GM12878 (cell line): ENCODE measurements at regions not wholly inside any gene's neighbourhood (a gene's known extent, or its start where the extent isn't known, plus 50 kb on each side); places are given as distances from the start of the nearest gene placed in this dataset.

Experiments used
- ATAC-seq: fragments of 200-7000 bp; cut with Tn5 transposase; 3 replicates; pipeline ENCODE4 v1.9.1; 2020; ENCODE audit warnings: mild to moderate bottlenecking, moderate library complexity
- BruUV-seq: library from RNA; stranded (reverse); fragments of 400-500 nt; replicated peaks from 2 replicates; lab custom pipeline; 2021; lab: Mats Ljungman, UMichigan
- CTCF ChIA-PET: fragments of 300-600 bp; sonication (Branson Sonifier 250); formaldehyde crosslinking; extraction: SDS; loops from one replicate; lab custom pipeline; 2021; ENCODE audit warnings: inconsistent platforms; lab: Yijun Ruan, JAX
- POLR2A ChIA-PET: fragments of 350-600 bp; formaldehyde crosslinking; extraction: SDS; loops from one replicate; lab custom pipeline; 2021; ENCODE audit warnings: inconsistent platforms; lab: Charles Lee
- RAD21 ChIA-PET: fragments of 300-600 bp; sonication (Branson Sonifier 250); formaldehyde crosslinking; loops from one replicate; lab custom pipeline; 2023; ENCODE audit warnings: antibody characterized with exemption; ENCODE audit not compliant: unreplicated experiment; lab: Charles Lee
- SMC1A ChIA-PET: fragments of 300-600 bp; sonication (Branson Sonifier 250); formaldehyde crosslinking; loops from one replicate; lab custom pipeline; 2023; ENCODE audit not compliant: unreplicated experiment, uncharacterized antibody; lab: Charles Lee
- DNase-seq: peaks from one replicate; pipeline ENCODE4 v3.0.0-alpha.2; 2011; ENCODE audit warnings: low read depth, low spot score
- FAIRE-seq: peaks from 3 replicates; lab custom pipeline; 2011; peaks lifted over from hg19 to GRCh38; lab: Jason Lieb, UNC
- H2AFZ ChIP-seq: 2 replicates; pipeline ENCODE4 v1.6.0; 2011; ENCODE audit warnings: low read depth, low read length, control low read depth; ENCODE audit not compliant: control insufficient read depth
- H3K27ac ChIP-seq: 2 replicates; pipeline ENCODE4 v1.5.1; 2011; ENCODE audit warnings: control low read depth; ENCODE audit not compliant: control insufficient read depth, insufficient read depth
- H3K27me3 ChIP-seq, 2 experiments: replicated peaks in 1 of 2; 2 replicates each; pipeline versions ENCODE4 v1.6.0 to v1.6.1; 2011; ENCODE audit warnings: low read length in 1 of 2; ENCODE audit not compliant: control insufficient read depth in 2 of 2, insufficient read depth in 2 of 2
- H3K36me3 ChIP-seq, 2 experiments: 2 replicates each; pipeline ENCODE4 v1.5.1; 2011; ENCODE audit warnings: low read length in 1 of 2; ENCODE audit not compliant: control insufficient read depth in 2 of 2, insufficient read depth in 2 of 2
- H3K4me1 ChIP-seq: 2 replicates; pipeline ENCODE4 v1.6.1; 2011; ENCODE audit warnings: mild to moderate bottlenecking, low read length, moderate library complexity, mixed read lengths; ENCODE audit not compliant: control insufficient read depth, insufficient read depth
- H3K4me2 ChIP-seq: 2 replicates; pipeline ENCODE4 v1.6.0; 2011; ENCODE audit warnings: control low read depth; ENCODE audit not compliant: control insufficient read depth, insufficient read depth
- H3K4me3 ChIP-seq: fragments of 200-600 bp; sonication (generic); 2 replicates; pipeline ENCODE4 v1.5.1; 2016
- H3K79me2 ChIP-seq: 2 replicates; pipeline ENCODE4 v1.6.0; 2011; ENCODE audit warnings: low read length; ENCODE audit not compliant: control insufficient read depth, insufficient read depth
- H3K9ac ChIP-seq: 2 replicates; pipeline ENCODE4 v1.8.0; 2011; ENCODE audit warnings: low read length, control low read depth, mixed read lengths; ENCODE audit not compliant: control insufficient read depth, insufficient read depth
- H3K9me3 ChIP-seq: replicated peaks from 3 replicates; pipeline ENCODE4 v1.5.1; 2011; ENCODE audit warnings: mild to moderate bottlenecking, low read length; ENCODE audit not compliant: control insufficient read depth, insufficient read depth
- H4K20me1 ChIP-seq: 2 replicates; pipeline ENCODE4 v1.6.0; 2011; ENCODE audit not compliant: control insufficient read depth, insufficient read depth
- ATF7 ChIP-seq: fragments of 450-650 bp; IDR thresholded peaks from 2 replicates; pipeline ENCODE4 v1.6.1; 2016; ENCODE audit warnings: low read depth, mild to moderate bottlenecking
- CBX5 ChIP-seq: sonication (generic); IDR thresholded peaks from 2 replicates; pipeline ENCODE4 v1.6.1; 2016; ENCODE audit warnings: low read depth, moderate library complexity, mild to moderate bottlenecking, inconsistent platforms
- CEBPB ChIP-seq, 2 experiments: fragments of 150-350 bp in 1 of 2; IDR thresholded peaks; 2 replicates each; pipeline ENCODE4 v1.6.1; 2012 to 2014; ENCODE audit warnings: low read depth in 2 of 2, low read length in 2 of 2, borderline replicate concordance in 1 of 2, inconsistent platforms in 1 of 2
- CREB1 ChIP-seq: IDR thresholded peaks from 2 replicates; pipeline ENCODE4 v1.6.1; 2012; ENCODE audit warnings: low read depth, mild to moderate bottlenecking, inconsistent platforms
- GABPA ChIP-seq: IDR thresholded peaks from 2 replicates; pipeline ENCODE4 v1.6.1; 2014; ENCODE audit warnings: antibody characterized with exemption, low read depth, mild to moderate bottlenecking, inconsistent platforms
- GATAD2B ChIP-seq: fragments of 450-650 bp; conservative IDR thresholded peaks from 2 replicates; pipeline ENCODE4 v1.6.1; 2017; ENCODE audit warnings: low read depth, mild to moderate bottlenecking, moderate library complexity
- HCFC1 ChIP-seq: fragments of 150-350 bp; IDR thresholded peaks from 2 replicates; pipeline ENCODE4 v1.6.1; 2014; ENCODE audit warnings: low read length
- HDAC6 ChIP-seq: fragments of 200-600 bp; sonication (generic); IDR thresholded peaks from one replicate; pipeline ENCODE4 v1.8.0; 2017; ENCODE audit warnings: antibody characterized with exemption; ENCODE audit not compliant: unreplicated experiment
- MYB ChIP-seq: fragments of 150-350 bp; IDR thresholded peaks from 2 replicates; pipeline ENCODE4 v1.6.1; 2014; ENCODE audit warnings: mild to moderate bottlenecking, low read depth, low read length, borderline replicate concordance
- NFXL1 ChIP-seq: fragments of 450-650 bp; IDR thresholded peaks from 2 replicates; pipeline ENCODE4 v1.6.1; 2017; ENCODE audit warnings: antibody characterized with exemption, mild to moderate bottlenecking, borderline replicate concordance
- NRF1 ChIP-seq: conservative IDR thresholded peaks from 2 replicates; pipeline ENCODE4 v1.6.1; 2011; ENCODE audit warnings: mild to moderate bottlenecking, low read depth, low read length, improper control_type of control experiment
- POLR2A ChIP-seq: IDR thresholded peaks from 2 replicates; pipeline ENCODE4 v1.6.1; 2011; ENCODE audit warnings: low read depth, mild to moderate bottlenecking, low read length
- RUNX3 ChIP-seq: IDR thresholded peaks from 2 replicates; pipeline ENCODE4 v1.6.1; 2012; ENCODE audit warnings: low read length, inconsistent platforms
- SRF ChIP-seq, 2 experiments: IDR thresholded peaks; 2 replicates each; pipeline ENCODE4 v1.6.1; 2011; ENCODE audit warnings: low read depth in 2 of 2, low read length in 2 of 2, mild to moderate bottlenecking in 1 of 2, moderate library complexity in 1 of 2
- TCF12 ChIP-seq: IDR thresholded peaks from 2 replicates; pipeline ENCODE4 v1.6.1; 2011; ENCODE audit warnings: low read depth, mild to moderate bottlenecking, low read length
- YBX1 ChIP-seq: fragments of 450-650 bp; IDR thresholded peaks from 2 replicates; pipeline ENCODE4 v1.6.1; 2016; ENCODE audit warnings: antibody characterized with exemption
- YY1 ChIP-seq: IDR thresholded peaks from 2 replicates; pipeline ENCODE4 v1.6.1; 2011; ENCODE audit warnings: low read depth, mild to moderate bottlenecking, low read length
- WGBS: methylation state at CpG from one replicate; pipeline ENCODE4 v1.1.6; 2016; ENCODE audit warnings: low lambda C conversion rate; ENCODE audit not compliant: insufficient replicate concordance, insufficient coverage; ENCODE audit errors: missing lambda C conversion rate; 5-methylcytosine and 5-hydroxymethylcytosine counted together
- in situ Hi-C: fragments of 300-500 bp; cut with MboI; formaldehyde crosslinking; loops from 9 replicates; pipeline ENCODE4 v1.14.3; 2018; ENCODE audit warnings: mixed read lengths
- intact Hi-C: fragments of 100-400 bp; cut with micrococcal nuclease; formaldehyde crosslinking; loops from one replicate; pipeline ENCODE4 v1.14.2; 2022; ENCODE audit not compliant: unreplicated experiment
- TF ChIP-seq, protein P1 (sequence below): fragments of 450-650 bp; IDR thresholded peaks from 2 replicates; pipeline ENCODE4 v1.6.1; 2016; ENCODE audit warnings: mild to moderate bottlenecking
- TF ChIP-seq, protein P2 (sequence below): IDR thresholded peaks from 2 replicates; pipeline ENCODE4 v1.6.1; 2011; ENCODE audit warnings: borderline replicate concordance, low read depth, mild to moderate bottlenecking, moderate library complexity, mixed read lengths, low read length; ENCODE audit not compliant: insufficient read depth; ENCODE audit errors: extremely low read length
- TF ChIP-seq, protein P3 (sequence below): IDR thresholded peaks from 2 replicates; pipeline ENCODE4 v1.6.1; 2011; ENCODE audit warnings: borderline replicate concordance, low read depth, mild to moderate bottlenecking, moderate library complexity, low read length; ENCODE audit not compliant: insufficient read depth, poor library complexity, severe bottlenecking

DNA sequence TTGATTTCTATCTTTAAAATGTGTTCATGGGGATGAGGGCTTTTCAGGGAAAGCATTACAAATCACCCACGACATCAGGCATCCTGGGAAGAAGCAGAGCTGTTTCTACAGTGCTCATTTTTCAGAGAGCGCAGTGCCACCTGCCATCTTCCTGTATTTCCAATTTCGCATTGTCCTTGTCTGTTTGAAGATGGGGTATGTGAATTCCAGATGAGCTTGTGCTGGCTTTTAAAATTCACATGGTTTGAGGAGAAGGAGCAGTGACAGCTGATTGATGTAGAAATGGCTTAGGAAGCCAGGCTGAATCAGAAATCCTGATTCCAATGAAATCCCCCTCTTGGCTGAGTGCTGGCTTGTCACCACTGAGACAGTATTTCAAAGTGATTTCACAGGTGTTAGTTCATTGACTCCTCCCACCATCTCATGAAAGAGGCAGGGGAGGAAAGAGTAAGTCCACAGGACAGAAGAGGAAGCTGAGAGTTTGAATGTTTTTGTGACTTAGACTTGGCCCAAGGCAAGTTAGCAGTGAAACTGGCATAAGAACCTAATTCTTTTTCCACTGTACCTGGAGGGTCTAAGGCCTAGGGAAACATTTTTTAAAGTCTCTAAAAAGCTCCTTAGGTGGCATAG is 344.6 kb upstream of the C11orf87 start:
- H3K9ac ChIP-seq: no peak overlapping the region
- intact Hi-C loops (no loop called here), in situ Hi-C loops (no loop called here)
- POLR2A ChIA-PET: interaction anchor here (0.9 kb wide), 1 partner anchor 10 kb away, joined by 3 read pairs; no protein-coding TSS in a partner anchor
- no peaks in the 10 kb centered on the region for H3K9me3 ChIP-seq
- 19% methylated on average over 3 of the region's 3 CpGs for WGBS
- FAIRE-seq (no peak), DNase-seq (no peak), ATAC-seq (no peak)
- TF ChIP-seq GABPA (no peak), HCFC1 (no peak), YBX1 (no peak), NFXL1 (no peak), RUNX3 (no peak), YY1 (no peak), ATF7 (no peak), CREB1 (no peak), NRF1 (no peak), HDAC6 (no peak), CBX5 (no peak), SRF (IDR thresholded peaks at IDR 0.05; ENCODE audit: low read depth in 2 of 2, low read length in 2 of 2) (no peak), MYB (no peak), POLR2A (no peak), CEBPB (IDR thresholded peaks at IDR 0.05; ENCODE audit: borderline replicate concordance in 1 of 2, low read depth in 2 of 2, low read length in 2 of 2) (no peak), TCF12 (no peak), GATAD2B (no peak)
- TF ChIP-seq, protein P1, sequence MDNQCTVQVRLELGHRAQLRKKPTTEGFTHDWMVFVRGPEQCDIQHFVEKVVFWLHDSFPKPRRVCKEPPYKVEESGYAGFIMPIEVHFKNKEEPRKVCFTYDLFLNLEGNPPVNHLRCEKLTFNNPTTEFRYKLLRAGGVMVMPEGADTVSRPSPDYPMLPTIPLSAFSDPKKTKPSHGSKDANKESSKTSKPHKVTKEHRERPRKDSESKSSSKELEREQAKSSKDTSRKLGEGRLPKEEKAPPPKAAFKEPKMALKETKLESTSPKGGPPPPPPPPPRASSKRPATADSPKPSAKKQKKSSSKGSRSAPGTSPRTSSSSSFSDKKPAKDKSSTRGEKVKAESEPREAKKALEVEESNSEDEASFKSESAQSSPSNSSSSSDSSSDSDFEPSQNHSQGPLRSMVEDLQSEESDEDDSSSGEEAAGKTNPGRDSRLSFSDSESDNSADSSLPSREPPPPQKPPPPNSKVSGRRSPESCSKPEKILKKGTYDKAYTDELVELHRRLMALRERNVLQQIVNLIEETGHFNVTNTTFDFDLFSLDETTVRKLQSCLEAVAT: no peak
- TF ChIP-seq, protein P2, sequence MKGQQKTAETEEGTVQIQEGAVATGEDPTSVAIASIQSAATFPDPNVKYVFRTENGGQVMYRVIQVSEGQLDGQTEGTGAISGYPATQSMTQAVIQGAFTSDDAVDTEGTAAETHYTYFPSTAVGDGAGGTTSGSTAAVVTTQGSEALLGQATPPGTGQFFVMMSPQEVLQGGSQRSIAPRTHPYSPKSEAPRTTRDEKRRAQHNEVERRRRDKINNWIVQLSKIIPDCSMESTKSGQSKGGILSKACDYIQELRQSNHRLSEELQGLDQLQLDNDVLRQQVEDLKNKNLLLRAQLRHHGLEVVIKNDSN: no peak
- TF ChIP-seq, protein P3, sequence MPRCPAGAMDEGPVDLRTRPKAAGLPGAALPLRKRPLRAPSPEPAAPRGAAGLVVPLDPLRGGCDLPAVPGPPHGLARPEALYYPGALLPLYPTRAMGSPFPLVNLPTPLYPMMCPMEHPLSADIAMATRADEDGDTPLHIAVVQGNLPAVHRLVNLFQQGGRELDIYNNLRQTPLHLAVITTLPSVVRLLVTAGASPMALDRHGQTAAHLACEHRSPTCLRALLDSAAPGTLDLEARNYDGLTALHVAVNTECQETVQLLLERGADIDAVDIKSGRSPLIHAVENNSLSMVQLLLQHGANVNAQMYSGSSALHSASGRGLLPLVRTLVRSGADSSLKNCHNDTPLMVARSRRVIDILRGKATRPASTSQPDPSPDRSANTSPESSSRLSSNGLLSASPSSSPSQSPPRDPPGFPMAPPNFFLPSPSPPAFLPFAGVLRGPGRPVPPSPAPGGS: no peak
- H3K4me1 ChIP-seq: no peaks in the 10 kb centered on the region
- no peak overlapping the region for H3K27ac ChIP-seq
- CTCF ChIA-PET: no interaction called here
- no peaks in the 10 kb centered on the region for H3K79me2 ChIP-seq
- no peak overlapping the region for H3K4me2 ChIP-seq
- H3K36me3 ChIP-seq: no peaks in the 10 kb centered on the region
- no peak overlapping the region for H2AFZ ChIP-seq
- no TSS peak for BruUV-seq
- no peak overlapping the region for H3K4me3 ChIP-seq
- H3K27me3 ChIP-seq: no peaks in the 10 kb centered on the region; a peak in 1 of 4 replicates
- RAD21 ChIA-PET: no interaction called here
- SMC1A ChIA-PET: interaction anchor here (0.6 to 1.4 kb wide), 2 partner anchors 379 to 426 kb away, joined by 3 to 4 read pairs; no protein-coding TSS in a partner anchor
- no peaks in the 10 kb centered on the region for H4K20me1 ChIP-seq
